ENCODE measurements at regions not wholly inside any gene's neighbourhood (a gene's known extent, or its start where the extent isn't known, plus 50 kb on each side); places are given as distances from the start of the nearest gene placed in this dataset.

- H3K9ac ChIP-seq (ENCODE audit: insufficient read length) = no peak overlapping the region
- no peaks in the 10 kb centered on the region for H3K36me3 ChIP-seq (ENCODE audit: insufficient read depth, low read length)
- H3K27ac ChIP-seq = no peak overlapping the region
- DNase-seq (ENCODE audit: low read depth, low spot score) = no peak
- H3K9me3 ChIP-seq (ENCODE audit: low read depth, low read length) = no peaks in the 10 kb centered on the region
- H3K4me3 ChIP-seq = no peak overlapping the region
- no peak for TF ChIP-seq EZH2 (IDR thresholded peaks at IDR 0.05)
- no peak for TF ChIP-seq POLR2AphosphoS5 (IDR thresholded peaks at IDR 0.05; ENCODE audit: borderline replicate concordance, low read depth, low read length)
- TF ChIP-seq FOXP2 (optimal IDR thresholded peaks at IDR 0.05; ENCODE audit: control extremely low read depth, extremely low read length, insufficient read depth) = no peak
Measured at GRCh38 chr1:187252923-187253322, 424.2 kb downstream of the PLA2G4A start.

GRCh38 chr1:187257476-187257875, 428.7 kb downstream of the PLA2G4A start:
- Histone ChIP-seq H3K36me3 (ENCODE audit: insufficient read depth, low read length) (no peaks in the 10 kb centered on the region), H3K27ac (no peak overlapping the region), H3K9me3 (ENCODE audit: low read depth, low read length) (no peaks in the 10 kb centered on the region), H3K4me3 (no peak overlapping the region), H3K9ac (ENCODE audit: insufficient read length) (no peak overlapping the region)
- DNase-seq (ENCODE audit: low read depth, low spot score) = no peak
- TF ChIP-seq POLR2AphosphoS5 (IDR thresholded peaks at IDR 0.05; ENCODE audit: borderline replicate concordance, low read depth, low read length) (no peak), EZH2 (IDR thresholded peaks at IDR 0.05) (no peak), FOXP2 (optimal IDR thresholded peaks at IDR 0.05; ENCODE audit: control extremely low read depth, extremely low read length, insufficient read depth) (no peak)

DNA sequence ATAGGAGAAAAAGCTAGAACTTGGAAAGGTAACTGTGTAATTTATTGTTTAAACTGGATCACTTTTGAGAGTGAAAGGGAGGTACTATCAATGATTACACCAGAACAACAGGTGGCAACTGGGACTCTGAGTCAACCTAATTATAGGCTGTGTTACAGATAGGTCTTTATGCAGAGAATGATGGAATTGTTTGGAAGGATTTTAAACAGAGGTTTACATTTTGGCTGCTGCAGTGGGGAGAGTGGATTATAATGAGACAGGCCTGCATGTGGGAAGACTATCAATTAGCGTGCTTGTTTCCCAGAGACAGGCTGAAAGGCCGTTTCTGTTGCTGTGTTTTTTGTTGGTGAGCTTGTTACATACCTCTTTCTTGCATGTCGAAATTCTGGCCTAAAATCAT, 432.9 kb downstream of the PLA2G4A start:
- H3K27ac ChIP-seq = no peak overlapping the region
- no peak for TF ChIP-seq EZH2 (IDR thresholded peaks at IDR 0.05)
- no peaks in the 10 kb centered on the region for H3K9me3 ChIP-seq (ENCODE audit: low read depth, low read length)
- no peak overlapping the region for H3K4me3 ChIP-seq
- H3K9ac ChIP-seq (ENCODE audit: insufficient read length) = no peak overlapping the region
- no peak for DNase-seq (ENCODE audit: low read depth, low spot score)
- no peaks in the 10 kb centered on the region for H3K36me3 ChIP-seq (ENCODE audit: insufficient read depth, low read length)

- H3K9me3 ChIP-seq (ENCODE audit: low read depth, low read length) = no peaks in the 10 kb centered on the region
- no peak overlapping the region for H3K27ac ChIP-seq
- H3K36me3 ChIP-seq (ENCODE audit: insufficient read depth, low read length) = no peaks in the 10 kb centered on the region
- no peak for DNase-seq (ENCODE audit: low read depth, low spot score)
- no peak overlapping the region for H3K9ac ChIP-seq (ENCODE audit: insufficient read length)
- TF ChIP-seq POLR2AphosphoS5 (IDR thresholded peaks at IDR 0.05; ENCODE audit: borderline replicate concordance, low read depth, low read length) (no peak), FOXP2 (optimal IDR thresholded peaks at IDR 0.05; ENCODE audit: control extremely low read depth, extremely low read length, insufficient read depth) (no peak), EZH2 (IDR thresholded peaks at IDR 0.05) (no peak)
- no peak overlapping the region for H3K4me3 ChIP-seq
Measured at GRCh38 chr1:187262731-187263130, 434.0 kb downstream of the PLA2G4A start.

DNA sequence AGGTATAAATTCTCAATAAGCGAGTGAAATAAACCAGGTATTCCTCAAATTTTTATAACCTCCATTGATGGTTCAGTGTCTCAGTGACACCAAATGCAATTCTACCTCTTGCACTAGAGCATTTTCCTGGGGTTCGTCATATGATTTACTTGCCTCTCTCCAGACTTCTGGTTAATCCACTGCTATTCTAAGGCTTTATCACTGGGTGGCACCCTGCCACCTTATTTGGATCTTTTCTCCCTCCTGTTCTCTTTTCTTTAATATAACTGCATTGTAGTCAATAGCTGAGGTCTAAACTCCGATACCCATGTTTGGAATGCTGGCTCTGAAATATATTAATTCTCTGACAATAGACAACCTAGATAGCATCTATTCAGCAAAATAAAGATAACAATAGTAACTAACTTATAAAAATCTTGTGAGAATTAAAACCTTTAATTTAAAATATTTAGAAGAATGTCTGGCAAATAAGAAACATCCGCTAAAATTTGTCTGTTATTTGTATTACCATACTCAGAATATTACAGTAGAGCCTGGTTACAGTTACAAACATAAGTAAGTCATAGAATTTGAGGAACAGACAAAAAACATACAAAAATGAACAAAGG, 436.4 kb downstream of the PLA2G4A start:
- no peaks in the 10 kb centered on the region for H3K9me3 ChIP-seq (ENCODE audit: low read depth, low read length)
- H3K9ac ChIP-seq (ENCODE audit: insufficient read length) = no peak overlapping the region
- H3K4me3 ChIP-seq = no peak overlapping the region
- no peaks in the 10 kb centered on the region for H3K36me3 ChIP-seq (ENCODE audit: insufficient read depth, low read length)
- no peak for TF ChIP-seq FOXP2 (optimal IDR thresholded peaks at IDR 0.05; ENCODE audit: control extremely low read depth, extremely low read length, insufficient read depth)
- TF ChIP-seq POLR2AphosphoS5 (IDR thresholded peaks at IDR 0.05; ENCODE audit: borderline replicate concordance, low read depth, low read length) = no peak
- no peak for TF ChIP-seq EZH2 (IDR thresholded peaks at IDR 0.05)
- H3K27ac ChIP-seq = no peak overlapping the region
- peak; percentile 37 for DNase-seq (ENCODE audit: low read depth, low spot score)

DNA sequence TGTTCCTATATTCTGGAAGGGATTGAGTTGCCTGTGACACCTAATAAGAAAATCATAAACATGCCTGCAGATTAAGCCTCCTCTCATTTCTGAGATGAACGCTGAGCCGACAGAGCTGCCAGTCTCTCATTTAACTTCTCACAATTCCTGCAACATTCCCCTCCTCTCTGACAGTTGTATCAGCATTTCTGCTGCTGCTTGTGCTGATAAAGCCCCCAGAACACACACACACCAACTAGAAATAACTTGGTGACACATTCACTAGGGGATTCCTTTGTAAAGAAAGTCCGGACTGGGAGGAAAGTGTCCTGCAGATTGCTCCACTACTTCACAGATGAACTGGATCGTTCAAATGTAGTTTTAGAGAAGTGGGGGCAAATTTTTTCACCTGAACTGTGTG, 437.3 kb downstream of the PLA2G4A start:
- no peak for DNase-seq (ENCODE audit: low read depth, low spot score)
- Histone ChIP-seq H3K9me3 (ENCODE audit: low read depth, low read length) (no peaks in the 10 kb centered on the region), H3K4me3 (no peak overlapping the region), H3K9ac (ENCODE audit: insufficient read length) (no peak overlapping the region), H3K27ac (no peak overlapping the region), H3K36me3 (ENCODE audit: insufficient read depth, low read length) (no peaks in the 10 kb centered on the region)
- TF ChIP-seq POLR2AphosphoS5 (IDR thresholded peaks at IDR 0.05; ENCODE audit: borderline replicate concordance, low read depth, low read length) (no peak), FOXP2 (optimal IDR thresholded peaks at IDR 0.05; ENCODE audit: control extremely low read depth, extremely low read length, insufficient read depth) (no peak), EZH2 (IDR thresholded peaks at IDR 0.05) (no peak)

DNA sequence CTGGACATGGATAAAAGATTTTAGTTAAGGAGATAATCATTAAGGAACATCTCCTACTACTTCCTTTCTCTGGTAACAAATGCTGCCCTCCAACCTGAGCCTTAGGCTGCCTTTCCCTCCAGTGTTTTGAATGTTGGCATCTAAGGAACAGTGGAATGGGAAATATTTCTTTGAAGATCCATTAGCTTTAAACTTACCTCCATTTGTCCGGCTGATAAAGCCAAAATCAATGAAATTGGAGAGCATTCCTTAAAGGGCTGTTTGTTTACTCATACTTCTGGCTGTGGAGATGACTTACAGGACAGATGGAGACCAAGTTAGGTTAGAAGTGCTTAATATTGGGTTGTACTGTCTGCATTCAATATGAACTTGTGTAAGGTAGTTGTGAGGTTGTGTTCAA, 439.1 kb downstream of the PLA2G4A start:
- DNase-seq (ENCODE audit: low read depth, low spot score) = no peak
- TF ChIP-seq EZH2 (IDR thresholded peaks at IDR 0.05) = no peak
- no peak for TF ChIP-seq POLR2AphosphoS5 (IDR thresholded peaks at IDR 0.05; ENCODE audit: borderline replicate concordance, low read depth, low read length)
- no peak for TF ChIP-seq FOXP2 (optimal IDR thresholded peaks at IDR 0.05; ENCODE audit: control extremely low read depth, extremely low read length, insufficient read depth)
- Histone ChIP-seq H3K9me3 (ENCODE audit: low read depth, low read length) (no peaks in the 10 kb centered on the region), H3K4me3 (no peak overlapping the region), H3K9ac (ENCODE audit: insufficient read length) (no peak overlapping the region), H3K27ac (no peak overlapping the region), H3K36me3 (ENCODE audit: insufficient read depth, low read length) (no peaks in the 10 kb centered on the region)

DNA sequence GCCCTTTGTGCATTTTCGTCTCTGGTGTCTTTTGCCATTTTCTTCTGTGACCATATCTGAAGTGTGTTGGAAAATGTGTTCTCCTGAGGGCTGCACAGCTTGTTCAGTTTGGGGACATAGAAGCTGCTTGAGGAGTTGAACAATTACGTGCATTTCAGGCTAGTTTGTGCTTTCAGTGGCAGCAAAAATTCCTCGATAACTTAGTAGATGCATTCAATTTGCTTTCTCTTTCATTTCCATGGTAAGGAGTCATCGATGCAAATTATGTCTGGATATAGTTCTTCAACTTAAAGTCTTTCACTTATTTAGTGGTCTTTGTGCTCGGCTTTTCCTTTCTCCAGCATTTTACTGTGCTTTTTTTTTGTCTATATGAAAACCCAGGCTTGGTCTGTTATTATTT, 441.5 kb downstream of the PLA2G4A start:
- DNase-seq (ENCODE audit: low read depth, low spot score) = no peak
- Histone ChIP-seq H3K4me3 (no peak overlapping the region), H3K9me3 (ENCODE audit: low read depth, low read length) (no peaks in the 10 kb centered on the region), H3K9ac (ENCODE audit: insufficient read length) (no peak overlapping the region), H3K36me3 (ENCODE audit: insufficient read depth, low read length) (no peaks in the 10 kb centered on the region), H3K27ac (no peak overlapping the region)
- no peak for TF ChIP-seq EZH2 (IDR thresholded peaks at IDR 0.05)
- TF ChIP-seq FOXP2 (optimal IDR thresholded peaks at IDR 0.05; ENCODE audit: control extremely low read depth, extremely low read length, insufficient read depth) = no peak
- TF ChIP-seq POLR2AphosphoS5 (IDR thresholded peaks at IDR 0.05; ENCODE audit: borderline replicate concordance, low read depth, low read length) = no peak

DNA sequence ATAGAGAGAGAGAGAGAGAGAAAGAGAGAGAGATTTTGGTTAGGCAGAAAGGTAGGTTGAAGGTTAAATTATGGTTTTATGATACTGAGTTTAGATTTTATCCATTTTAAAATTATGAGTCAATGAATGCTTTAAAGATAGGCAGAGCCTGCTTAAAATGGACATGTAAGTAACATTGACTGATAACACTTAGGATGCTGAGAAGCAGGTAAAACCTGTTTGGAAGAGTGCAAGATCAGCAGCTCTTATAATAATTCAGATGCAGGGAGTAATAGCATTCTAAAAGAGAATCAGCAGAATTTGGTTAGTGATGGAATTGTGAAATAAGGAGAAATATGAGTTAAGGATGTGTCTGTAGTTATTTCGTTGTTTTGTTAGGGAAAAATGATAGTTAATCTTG, 446.6 kb downstream of the PLA2G4A start:
- Histone ChIP-seq H3K9me3 (ENCODE audit: low read depth, low read length) (no peaks in the 10 kb centered on the region), H3K9ac (ENCODE audit: insufficient read length) (no peak overlapping the region), H3K36me3 (ENCODE audit: insufficient read depth, low read length) (no peaks in the 10 kb centered on the region), H3K4me3 (no peak overlapping the region), H3K27ac (no peak overlapping the region)
- DNase-seq (ENCODE audit: low read depth, low spot score) = no peak
- TF ChIP-seq FOXP2 (optimal IDR thresholded peaks at IDR 0.05; ENCODE audit: control extremely low read depth, extremely low read length, insufficient read depth) (no peak), EZH2 (IDR thresholded peaks at IDR 0.05) (no peak)

Data from SK-N-MC (cell line).